ENCODE measurements at regions not wholly inside any gene's neighbourhood (a gene's known extent, or its start where the extent isn't known, plus 50 kb on each side); places are given as distances from the start of the nearest gene placed in this dataset.

GRCh38 chr14:66032800-66033199 lies 453.4 kb upstream of the CCDC196 start:
- Histone ChIP-seq H3K4me3 (ENCODE audit: low read length) (no peak overlapping the region), H3K27me3 (ENCODE audit: control insufficient read depth, insufficient read depth, low read length) (no peaks in the 10 kb centered on the region), H3K4me1 (ENCODE audit: control insufficient read depth, insufficient read depth, low read length) (no peaks in the 10 kb centered on the region), H3K9me3 (ENCODE audit: control insufficient read depth, insufficient read depth, low read length) (peaks cover 4% of the 10 kb centered on the region), H3K36me3 (ENCODE audit: control insufficient read depth, insufficient read depth, low read length) (no peaks in the 10 kb centered on the region), H3K27ac (ENCODE audit: low read length) (no peak overlapping the region)
- H3K27ac Mint-ChIP-seq: no peak overlapping the region
- intact Hi-C loops (cut with micrococcal nuclease): no loop called here
- no peak overlapping the region for H3K4me3 Mint-ChIP-seq
- over 99% methylated on average over 5 of the region's 5 CpGs for WGBS (ENCODE audit: insufficient coverage)
- H3K9me3 Mint-ChIP-seq: peaks cover 3 to 9% of the 10 kb centered on the region in 2 donors
- TF ChIP-seq CTCF (IDR thresholded peaks at IDR 0.05): no peak
- ATAC-seq (no peak), DNase-seq (no peak)
- H3K36me3 Mint-ChIP-seq: peaks cover 6% of the 10 kb centered on the region
- H3K4me1 Mint-ChIP-seq: no peaks in the 10 kb centered on the region
- H3K27me3 Mint-ChIP-seq (ENCODE audit: low read depth in 2 of 2): peaks cover 13 to 22% of the 10 kb centered on the region in 2 donors

- Histone ChIP-seq H3K27ac (ENCODE audit: low read length) (no peak overlapping the region), H3K27me3 (ENCODE audit: control insufficient read depth, insufficient read depth, low read length) (no peaks in the 10 kb centered on the region), H3K36me3 (ENCODE audit: control insufficient read depth, insufficient read depth, low read length) (no peaks in the 10 kb centered on the region), H3K4me3 (ENCODE audit: low read length) (no peak overlapping the region), H3K9me3 (ENCODE audit: control insufficient read depth, insufficient read depth, low read length) (peaks cover 4% of the 10 kb centered on the region), H3K4me1 (ENCODE audit: control insufficient read depth, insufficient read depth, low read length) (no peaks in the 10 kb centered on the region)
- Mint-ChIP-seq H3K4me3 (no peak overlapping the region), H3K9me3 (no peaks in the 10 kb centered on the region), H3K27me3 (ENCODE audit: low read depth in 2 of 2) (peaks cover 6 to 16% of the 10 kb centered on the region in 2 donors), H3K36me3 (no peaks in the 10 kb centered on the region), H3K27ac (no peak overlapping the region), H3K4me1 (no peaks in the 10 kb centered on the region)
- DNase-seq (no peak), ATAC-seq (no peak)
- no peak for TF ChIP-seq CTCF (IDR thresholded peaks at IDR 0.05)
- 100% methylated on average over 1 of the region's 2 CpGs for WGBS (ENCODE audit: insufficient coverage)
- intact Hi-C loops (cut with micrococcal nuclease): no loop called here
These were observed 449.6 kb upstream of the CCDC196 start for GRCh38 chr14:66036547-66036946.

GRCh38 chr14:66037361-66037760 lies 448.8 kb upstream of the CCDC196 start:
- Histone ChIP-seq H3K27me3 (ENCODE audit: control insufficient read depth, insufficient read depth, low read length) (no peaks in the 10 kb centered on the region), H3K36me3 (ENCODE audit: control insufficient read depth, insufficient read depth, low read length) (no peaks in the 10 kb centered on the region), H3K4me1 (ENCODE audit: control insufficient read depth, insufficient read depth, low read length) (no peaks in the 10 kb centered on the region), H3K4me3 (ENCODE audit: low read length) (no peak overlapping the region), H3K9me3 (ENCODE audit: control insufficient read depth, insufficient read depth, low read length) (peaks cover 4% of the 10 kb centered on the region), H3K27ac (ENCODE audit: low read length) (no peak overlapping the region)
- Mint-ChIP-seq H3K27ac (no peak overlapping the region), H3K9me3 (no peaks in the 10 kb centered on the region), H3K4me1 (no peaks in the 10 kb centered on the region), H3K27me3 (ENCODE audit: low read depth in 2 of 2) (peaks cover 4 to 14% of the 10 kb centered on the region in 2 donors), H3K36me3 (no peaks in the 10 kb centered on the region), H3K4me3 (no peak overlapping the region)
- intact Hi-C loops (cut with micrococcal nuclease): no loop called here
- DNase-seq (no peak), ATAC-seq (no peak)
- TF ChIP-seq CTCF (IDR thresholded peaks at IDR 0.05): no peak
- WGBS (ENCODE audit: insufficient coverage): no CpG with 5 or more reads among the region's 2 CpGs

GRCh38 chr14:66038212-66038611 lies 448.0 kb upstream of the CCDC196 start:
- no peak overlapping the region for H3K4me3 ChIP-seq (ENCODE audit: low read length)
- H3K27me3 Mint-ChIP-seq (ENCODE audit: low read depth in 2 of 2): peaks cover 10 to 21% of the 10 kb centered on the region in 2 donors
- intact Hi-C loops (cut with micrococcal nuclease): no loop called here
- no peaks in the 10 kb centered on the region for H3K27me3 ChIP-seq (ENCODE audit: control insufficient read depth, insufficient read depth, low read length)
- 81% methylated on average over 2 of the region's 3 CpGs for whole genome bisulfite sequencing (ENCODE audit: insufficient coverage)
- H3K9me3 Mint-ChIP-seq: no peaks in the 10 kb centered on the region
- H3K4me3 Mint-ChIP-seq: no peak overlapping the region
- H3K4me1 Mint-ChIP-seq: no peaks in the 10 kb centered on the region
- TF ChIP-seq CTCF (IDR thresholded peaks at IDR 0.05): no peak
- H3K36me3 ChIP-seq (ENCODE audit: control insufficient read depth, insufficient read depth, low read length): no peaks in the 10 kb centered on the region
- no peaks in the 10 kb centered on the region for H3K36me3 Mint-ChIP-seq
- H3K9me3 ChIP-seq (ENCODE audit: control insufficient read depth, insufficient read depth, low read length): no peaks in the 10 kb centered on the region
- no peaks in the 10 kb centered on the region for H3K4me1 ChIP-seq (ENCODE audit: control insufficient read depth, insufficient read depth, low read length)
- no peak overlapping the region for H3K27ac Mint-ChIP-seq
- no peak overlapping the region for H3K27ac ChIP-seq (ENCODE audit: low read length)
- DNase-seq: no peak
- ATAC-seq: no peak

Measured in natural killer cell (primary cell).